GM23248 (cell line): ENCODE measurements at regions not wholly inside any gene's neighbourhood (a gene's known extent, or its start where the extent isn't known, plus 50 kb on each side); places are given as distances from the start of the nearest gene placed in this dataset.

ENCODE experiments used
- DNase-seq: peaks from one replicate; pipeline ENCODE4 v3.0.0-alpha.2; 2015
- H2AFZ ChIP-seq: fragments of 200-600 bp; sonication (generic); 2 replicates; pipeline ENCODE4 v1.6.1; 2016; ENCODE audit warnings: antibody characterized with exemption
- H3F3A ChIP-seq: fragments of 200-600 bp; sonication (generic); 2 replicates; pipeline ENCODE4 v1.6.1; 2016; ENCODE audit warnings: mild to moderate bottlenecking, antibody characterized with exemption, mixed run types; ENCODE audit not compliant: insufficient read depth
- H3K27ac ChIP-seq: fragments of 200-600 bp; sonication (generic); 2 replicates; pipeline ENCODE4 v1.5.1; 2016; ENCODE audit warnings: mild to moderate bottlenecking
- H3K27me3 ChIP-seq: fragments of 200-600 bp; sonication (generic); replicated peaks from 2 replicates; pipeline ENCODE4 v1.6.1; 2016; ENCODE audit warnings: mild to moderate bottlenecking; ENCODE audit not compliant: insufficient read depth
- H3K36me3 ChIP-seq: fragments of 200-600 bp; sonication (generic); 2 replicates; pipeline ENCODE4 v1.6.1; 2016; ENCODE audit warnings: low read depth, mild to moderate bottlenecking
- H3K4me1 ChIP-seq: fragments of 200-600 bp; sonication (generic); 2 replicates; pipeline ENCODE4 v1.6.1; 2016; ENCODE audit warnings: mild to moderate bottlenecking; ENCODE audit not compliant: insufficient read depth
- H3K4me2 ChIP-seq: fragments of 200-600 bp; sonication (generic); one replicate; pipeline ENCODE4 v1.6.1; 2016; ENCODE audit warnings: mild to moderate bottlenecking; ENCODE audit not compliant: unreplicated experiment
- H3K4me3 ChIP-seq: fragments of 200-600 bp; sonication (generic); 2 replicates; pipeline ENCODE4 v1.5.1; 2016; ENCODE audit warnings: mild to moderate bottlenecking
- H3K79me2 ChIP-seq: fragments of 200-600 bp; sonication (generic); 2 replicates; pipeline ENCODE4 v1.6.1; 2016; ENCODE audit warnings: mild to moderate bottlenecking; ENCODE audit not compliant: insufficient read depth
- H3K9ac ChIP-seq: fragments of 200-600 bp; sonication (generic); 2 replicates; pipeline ENCODE4 v1.6.1; 2016; ENCODE audit warnings: mild to moderate bottlenecking
- H3K9me2 ChIP-seq: fragments of 200-600 bp; sonication (generic); 2 replicates; pipeline ENCODE4 v1.6.1; 2016; ENCODE audit warnings: mixed run types, mild to moderate bottlenecking, moderate library complexity; ENCODE audit not compliant: insufficient read depth
- H3K9me3 ChIP-seq: fragments of 200-600 bp; sonication (generic); one replicate; pipeline ENCODE4 v1.6.1; 2017; ENCODE audit warnings: low read depth
- H4K20me1 ChIP-seq: fragments of 200-600 bp; sonication (generic); 2 replicates; pipeline ENCODE4 v1.6.0; 2016; ENCODE audit not compliant: insufficient read depth
- EZH2 ChIP-seq: fragments of 200-600 bp; sonication (generic); IDR thresholded peaks from 2 replicates; pipeline ENCODE4 v1.6.1; 2018; ENCODE audit warnings: antibody characterized with exemption, mild to moderate bottlenecking; ENCODE audit not compliant: insufficient read depth, poor library complexity, severe bottlenecking
- EZH2phosphoT487 ChIP-seq: fragments of 200-600 bp; sonication (generic); IDR thresholded peaks from 2 replicates; pipeline ENCODE4 v1.6.1; 2018; ENCODE audit warnings: antibody characterized with exemption, moderate library complexity, mild to moderate bottlenecking, low read depth; ENCODE audit not compliant: insufficient read depth
- WGBS, 2 experiments: methylation state at CpG; one replicate each; pipeline ENCODE4 v1.1.6; 2015 to 2017; ENCODE audit warnings: low lambda C conversion rate in 2 of 2, low coverage in 1 of 2; ENCODE audit errors: missing lambda C conversion rate in 2 of 2; 5-methylcytosine and 5-hydroxymethylcytosine counted together
- in situ Hi-C: fragments of 300-500 bp; cut with MboI; formaldehyde crosslinking; loops from 2 replicates; pipeline ENCODE4 v1.15.0; 2020

- TF ChIP-seq EZH2phosphoT487, result no peak
- no peak for TF ChIP-seq EZH2
- H3K79me2 ChIP-seq, result no peaks in the 10 kb centered on the region
- H3F3A ChIP-seq, result no peaks in the 10 kb centered on the region
- H3K9me2 ChIP-seq, result no peaks in the 10 kb centered on the region
- H3K27ac ChIP-seq, result no peak overlapping the region
- DNase-seq, result no peak
- H3K4me3 ChIP-seq, result no peak overlapping the region
- H3K4me1 ChIP-seq, result no peaks in the 10 kb centered on the region
- no peak overlapping the region for H3K4me2 ChIP-seq
- no peaks in the 10 kb centered on the region for H3K27me3 ChIP-seq
- no peaks in the 10 kb centered on the region for H3K36me3 ChIP-seq
- H2AFZ ChIP-seq, result no peak overlapping the region
- no peaks in the 10 kb centered on the region for H4K20me1 ChIP-seq
- WGBS, 2 experiments, result 44 to 49% methylated on average over 10 to 12 of the region's 12 CpGs
- no peaks in the 10 kb centered on the region for H3K9me3 ChIP-seq
- in situ Hi-C loops, result no loop called here
- H3K9ac ChIP-seq, result no peak overlapping the region
Observed at GRCh38 chr1:228989992-228990827, 254.9 kb downstream of the RHOU start.

GRCh38 chr1:228990906-228991569 lies 255.8 kb downstream of the RHOU start:
- DNase-seq, result no peak
- Histone ChIP-seq H3K4me1 (no peaks in the 10 kb centered on the region), H3K4me3 (no peak overlapping the region), H3F3A (no peaks in the 10 kb centered on the region), H3K79me2 (no peaks in the 10 kb centered on the region), H3K4me2 (no peak overlapping the region), H3K9me3 (no peaks in the 10 kb centered on the region), H3K27ac (no peak overlapping the region), H4K20me1 (no peaks in the 10 kb centered on the region), H2AFZ (no peak overlapping the region), H3K9ac (no peak overlapping the region), H3K36me3 (no peaks in the 10 kb centered on the region), H3K9me2 (no peaks in the 10 kb centered on the region), H3K27me3 (no peaks in the 10 kb centered on the region)
- in situ Hi-C loops, result no loop called here
- TF ChIP-seq EZH2, result no peak
- WGBS, 2 experiments, result 88 to 91% methylated on average over 13 of the region's 13 CpGs

GRCh38 chr1:228992044-228992443 lies 256.8 kb downstream of the RHOU start:
- Histone ChIP-seq H4K20me1 (no peaks in the 10 kb centered on the region), H3K4me1 (no peaks in the 10 kb centered on the region), H2AFZ (no peak overlapping the region), H3K4me3 (no peak overlapping the region), H3K9ac (no peak overlapping the region), H3K36me3 (no peaks in the 10 kb centered on the region), H3K9me2 (no peaks in the 10 kb centered on the region), H3F3A (no peaks in the 10 kb centered on the region), H3K9me3 (no peaks in the 10 kb centered on the region), H3K27ac (no peak overlapping the region), H3K4me2 (no peak overlapping the region), H3K27me3 (no peaks in the 10 kb centered on the region), H3K79me2 (no peaks in the 10 kb centered on the region)
- TF ChIP-seq EZH2phosphoT487, result no peak
- TF ChIP-seq EZH2, result no peak
- no peak for DNase-seq
- 71 to 74% methylated on average over 2 of the region's 2 CpGs for WGBS, 2 experiments
- in situ Hi-C loops, result no loop called here

GRCh38 chr1:228992907-228993535 lies 257.7 kb downstream of the RHOU start:
- Histone ChIP-seq H3K27ac (no peak overlapping the region), H3K36me3 (no peaks in the 10 kb centered on the region), H3K9me2 (no peaks in the 10 kb centered on the region), H3K9ac (no peak overlapping the region), H4K20me1 (no peaks in the 10 kb centered on the region), H3F3A (no peaks in the 10 kb centered on the region), H3K79me2 (no peaks in the 10 kb centered on the region), H3K4me1 (no peaks in the 10 kb centered on the region), H3K9me3 (no peaks in the 10 kb centered on the region), H3K27me3 (no peaks in the 10 kb centered on the region), H2AFZ (no peak overlapping the region), H3K4me2 (no peak overlapping the region), H3K4me3 (no peak overlapping the region)
- TF ChIP-seq EZH2, result no peak
- no peak for TF ChIP-seq EZH2phosphoT487
- 81 to 83% methylated on average over 8 of the region's 8 CpGs for WGBS, 2 experiments
- no peak for DNase-seq
- in situ Hi-C loops, result no loop called here
